ENCODE measurements at regions not wholly inside any gene's neighbourhood (a gene's known extent, or its start where the extent isn't known, plus 50 kb on each side); places are given as distances from the start of the nearest gene placed in this dataset.

GRCh38 chr4:173871643-173872042 lies 341.6 kb upstream of the HAND2 start:
- H3K79me2 ChIP-seq (ENCODE audit: insufficient read depth, low read length), result no peaks in the 10 kb centered on the region
- no peaks in the 10 kb centered on the region for H3K4me1 ChIP-seq (ENCODE audit: control insufficient read depth in 1 of 2, insufficient read depth in 2 of 2, low read length in 2 of 2)
- ATAC-seq (no peak), DNase-seq (ENCODE audit: low read depth, low spot score) (no peak)
- H3K36me3 ChIP-seq (ENCODE audit: control insufficient read depth in 1 of 2, insufficient read depth in 2 of 2, low read length in 2 of 2), result no peaks in the 10 kb centered on the region
- peaks cover 9% of the 10 kb centered on the region for H3K27me3 ChIP-seq (ENCODE audit: insufficient read depth, low read length)
- no peak overlapping the region for H3K4me3 ChIP-seq (replicated peaks in 1 of 2; ENCODE audit: low read depth in 1 of 2, low read length in 2 of 2)
- H3K27ac ChIP-seq (ENCODE audit: low read depth, low read length), result no peak overlapping the region
- H4K20me1 ChIP-seq (ENCODE audit: insufficient read depth), result no peaks in the 10 kb centered on the region
- H3K9ac ChIP-seq (ENCODE audit: low read length), result no peak overlapping the region
- no peaks in the 10 kb centered on the region for H3K9me3 ChIP-seq (ENCODE audit: control insufficient read depth in 1 of 2, insufficient read depth in 1 of 2, low read depth in 1 of 2, low read length in 2 of 2)
- intact Hi-C loops (cut with micrococcal nuclease), result no loop called here
- no peaks in the 10 kb centered on the region for H3K9me2 ChIP-seq (ENCODE audit: insufficient read depth)
- ChIA-PET POLR2A (no interaction called here), CTCF (no interaction called here), RAD21 (ENCODE audit: low non-redundant PET in 1 of 2, low total read pairs in 2 of 2, uncharacterized antibody in 2 of 2, unreplicated experiment in 2 of 2) (no interaction called here)
- BruUV-seq (replicated peaks), result no TSS peak
- no peak overlapping the region for H2AFZ ChIP-seq (ENCODE audit: low read depth, low read length, poor library complexity, severe bottlenecking)
- TF ChIP-seq RAD21 (IDR thresholded peaks at IDR 0.05; ENCODE audit: low read depth), result no peak
- no peak for TF ChIP-seq MAX (IDR thresholded peaks at IDR 0.05)
- no peak for TF ChIP-seq ZBTB33 (IDR thresholded peaks at IDR 0.05; ENCODE audit: extremely low read depth, insufficient replicate concordance, low read length)
- TF ChIP-seq JUND (IDR thresholded peaks at IDR 0.05), result no peak
- no peak for TF ChIP-seq CEBPB (IDR thresholded peaks at IDR 0.05; ENCODE audit: low read depth)
- TF ChIP-seq CTCF (IDR thresholded peaks at IDR 0.05 in 2 of 3, conservative IDR thresholded peaks at IDR 0.05 in 1 of 3; ENCODE audit: borderline replicate concordance in 1 of 3, insufficient read depth in 1 of 3, low read depth in 2 of 3, low read length in 2 of 3), result no peak
- TF ChIP-seq TCF7L2 (IDR thresholded peaks at IDR 0.05; ENCODE audit: borderline replicate concordance, extremely low read depth, insufficient read depth, insufficient read length), result no peak
- TF ChIP-seq ELF1 (IDR thresholded peaks at IDR 0.05; ENCODE audit: borderline replicate concordance, low read depth), result no peak
- TF ChIP-seq POLR2A (IDR thresholded peaks at IDR 0.05; ENCODE audit: borderline replicate concordance, extremely low read depth, insufficient read depth, insufficient read length), result no peak
- TF ChIP-seq REST (IDR thresholded peaks at IDR 0.05; ENCODE audit: low read depth), result no peak
- no peak for TF ChIP-seq EZH2 (IDR thresholded peaks at IDR 0.05)
- TF ChIP-seq EZH2phosphoT487 (IDR thresholded peaks at IDR 0.05; ENCODE audit: borderline replicate concordance), result no peak
- no peak for TF ChIP-seq FOSL1 (IDR thresholded peaks at IDR 0.05; ENCODE audit: low read depth)
- no peak for TF ChIP-seq SRF (IDR thresholded peaks at IDR 0.05; ENCODE audit: low read depth)
- no peak for TF ChIP-seq YY1 (IDR thresholded peaks at IDR 0.05; ENCODE audit: extremely low read depth, insufficient replicate concordance, low read depth, low read length)
- TF ChIP-seq CBX3 (IDR thresholded peaks at IDR 0.05; ENCODE audit: low read depth), result no peak
- H3K4me2 ChIP-seq (ENCODE audit: low read length), result no peak overlapping the region
